DMS153 treated with DMSO at 0.1 percent for 48 hours (cell line): ENCODE measurements at regions not wholly inside any gene's neighbourhood (a gene's known extent, or its start where the extent isn't known, plus 50 kb on each side); places are given as distances from the start of the nearest gene placed in this dataset.

ENCODE experiments used
- DNase-seq: peaks from one replicate; lab custom pipeline; 2025; ENCODE audit not compliant: unreplicated experiment; lab: John Stamatoyannopoulos, UW

DNA sequence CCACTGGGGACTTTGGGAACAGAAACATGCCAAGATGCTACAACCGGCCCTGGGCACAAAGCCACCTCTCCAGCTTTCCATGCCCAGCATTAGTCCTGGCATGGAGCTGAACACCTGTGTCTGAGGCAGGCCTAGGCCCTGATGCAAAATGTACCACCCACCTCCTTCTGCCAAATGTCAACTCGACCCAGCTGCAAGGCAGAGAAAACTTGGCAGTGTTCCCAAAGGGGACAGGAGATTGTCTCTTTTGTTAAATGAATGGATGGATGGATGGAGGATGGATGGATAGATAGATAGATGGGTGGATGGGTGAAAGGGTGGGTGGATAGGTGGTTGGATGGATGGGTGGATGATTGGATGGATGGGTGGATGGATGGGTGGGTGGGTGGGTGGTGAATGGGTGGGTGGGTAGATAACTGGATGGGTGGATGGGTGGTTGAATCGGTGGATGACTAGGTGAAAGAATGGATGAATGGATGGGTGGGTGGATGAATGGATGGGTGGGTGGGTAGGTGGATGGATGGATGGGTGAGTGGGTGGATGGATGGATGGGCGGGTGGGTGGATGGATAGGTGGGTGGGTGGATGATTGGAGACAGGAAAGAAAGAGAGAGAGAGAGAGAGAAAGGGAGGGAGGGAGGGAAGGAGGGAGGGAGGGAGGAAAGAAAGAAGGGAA lies 73.4 kb upstream of the TNRC6C start:
- DNase-seq = peak; percentile 3

DNA sequence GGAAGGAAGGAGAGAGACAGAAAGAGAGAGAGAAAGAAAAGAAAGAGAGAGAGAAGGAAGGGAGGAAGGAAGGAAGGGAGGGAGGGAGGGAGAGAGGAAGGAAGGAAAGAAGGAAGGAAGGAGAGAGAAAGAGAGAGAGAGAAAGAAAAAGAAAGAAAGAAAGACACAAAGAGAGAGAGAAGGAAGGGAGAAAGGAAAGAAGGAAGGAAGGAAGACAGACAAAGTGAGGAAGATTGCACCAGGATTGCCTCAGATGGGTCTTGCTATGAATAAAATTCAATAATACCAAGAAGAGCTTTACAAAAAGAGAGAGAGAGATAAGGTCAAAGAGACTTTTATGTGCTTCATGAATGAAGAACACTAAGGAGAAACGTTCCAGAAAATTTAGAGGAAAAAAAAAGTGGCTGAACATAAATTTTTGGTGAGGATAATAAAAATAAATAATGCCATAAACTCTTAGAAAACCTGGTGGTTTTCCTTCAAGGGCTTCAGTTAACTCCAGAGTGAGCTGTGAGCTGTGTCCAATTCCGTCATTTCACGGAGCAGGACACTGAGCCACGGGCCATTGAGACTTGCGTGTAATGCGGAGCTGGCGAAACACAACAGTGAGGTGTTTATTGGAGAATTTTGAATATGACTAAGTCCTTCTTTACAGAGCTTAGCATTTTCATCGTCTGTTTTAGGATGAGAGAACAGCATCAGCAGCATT lies 72.7 kb upstream of the TNRC6C start:
- no peak for DNase-seq

DNA sequence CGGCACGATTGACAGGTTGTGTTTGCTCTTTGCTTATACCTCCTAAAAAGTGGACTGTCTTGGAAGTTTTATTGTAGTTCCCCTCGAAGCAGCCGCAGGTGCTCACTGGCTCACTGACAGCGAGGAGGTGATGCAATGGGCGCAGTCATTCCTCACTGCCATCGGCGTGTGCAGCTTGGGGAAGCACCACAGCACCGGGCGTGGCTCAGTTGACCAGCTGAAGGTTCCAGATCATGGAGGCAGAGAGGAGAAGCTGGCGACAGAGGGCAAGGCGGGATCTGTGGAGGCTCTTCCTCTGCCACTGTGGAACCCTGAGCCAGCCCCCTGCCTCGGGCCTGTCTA lies 72.1 kb upstream of the TNRC6C start:
- DNase-seq = no peak

DNA sequence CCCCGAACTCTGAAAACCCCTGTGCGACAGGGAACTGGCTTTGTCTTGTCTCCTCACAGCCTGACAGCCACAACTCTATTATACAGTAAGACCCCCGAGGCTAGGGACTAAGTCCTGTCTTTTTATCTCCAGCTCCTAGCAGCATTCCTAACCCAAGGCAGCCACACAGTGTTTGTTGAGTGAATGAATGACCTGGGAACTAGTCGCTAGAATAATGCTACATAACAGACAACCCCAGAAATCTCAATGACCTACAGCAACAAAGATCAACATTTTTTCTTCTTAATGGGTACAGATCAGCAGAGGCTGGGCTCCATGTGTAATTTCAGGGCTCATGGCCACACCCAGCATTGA lies 71.4 kb upstream of the TNRC6C start:
- no peak for DNase-seq

- peak; percentile 23 for DNase-seq
Observed at GRCh38 chr17:77887464-77888241, 70.8 kb upstream of the TNRC6C start.

GRCh38 chr17:77888242-77889134 lies 70.0 kb upstream of the TNRC6C start:
- no peak for DNase-seq

- no peak for DNase-seq
Observed at GRCh38 chr17:77889135-77889505, 69.4 kb upstream of the TNRC6C start.

DNA sequence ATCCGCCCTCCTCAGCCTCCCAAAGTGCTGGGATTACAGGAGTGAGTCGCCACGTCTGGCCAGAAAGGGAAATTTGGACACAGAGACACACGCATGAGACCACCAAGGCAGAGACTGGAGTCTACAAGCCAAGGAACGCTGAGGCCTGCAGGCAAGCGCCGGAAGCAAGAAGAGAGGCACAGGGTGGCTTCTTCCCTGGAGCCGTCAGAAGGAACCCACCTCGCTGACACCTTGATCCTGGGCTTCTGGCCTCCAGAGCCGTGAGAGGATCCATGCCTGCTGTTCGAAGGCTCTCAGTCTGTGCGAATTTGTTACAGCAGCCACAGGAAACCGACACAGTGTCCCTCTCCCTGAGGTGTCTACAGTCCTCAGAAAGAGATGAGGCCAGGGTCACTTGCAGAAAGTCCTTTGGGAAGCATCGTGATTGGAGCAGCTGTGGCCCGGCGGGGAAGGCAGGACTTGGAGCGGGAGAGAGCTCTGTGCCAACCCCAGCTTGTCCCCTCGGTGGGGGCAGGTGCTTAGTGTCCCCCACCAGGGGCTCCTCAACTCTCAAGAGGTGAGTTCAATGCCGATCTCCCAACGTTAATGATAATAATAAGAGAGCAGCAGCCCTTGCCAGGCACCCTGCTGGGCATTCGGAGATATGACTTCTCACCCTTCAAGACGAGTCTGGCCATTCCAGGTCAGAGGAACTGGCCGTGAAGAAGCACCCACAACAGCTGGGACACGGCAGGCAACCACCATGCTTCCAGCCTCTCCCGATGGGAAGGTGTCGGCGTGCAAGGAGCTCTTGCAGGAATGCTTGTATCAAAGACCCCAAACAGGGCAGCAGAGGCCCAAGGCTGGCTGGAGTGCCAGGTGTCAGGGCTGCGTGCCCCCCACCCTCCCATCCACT lies 68.4 kb upstream of the TNRC6C start:
- DNase-seq = no peak

DNA sequence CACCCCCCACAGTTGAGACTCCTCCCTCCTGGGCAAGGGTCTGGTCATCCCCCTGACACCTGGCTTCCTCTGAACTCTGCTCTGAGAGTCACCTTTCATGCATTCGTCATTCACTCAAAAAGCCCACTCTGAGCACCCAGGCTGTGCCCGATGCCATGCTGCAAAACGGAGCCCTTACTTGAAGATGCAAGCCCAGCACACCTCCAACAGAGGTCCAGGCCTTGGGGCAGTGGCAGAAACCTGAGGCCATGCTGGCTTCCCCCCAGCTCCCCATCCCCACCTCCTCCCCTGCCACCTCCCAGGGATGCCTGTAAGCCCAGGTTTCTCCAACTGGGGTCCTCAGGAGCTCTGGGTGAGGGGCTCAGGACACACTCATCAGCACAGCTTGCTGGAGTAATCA lies 67.7 kb upstream of the TNRC6C start:
- no peak for DNase-seq

DNA sequence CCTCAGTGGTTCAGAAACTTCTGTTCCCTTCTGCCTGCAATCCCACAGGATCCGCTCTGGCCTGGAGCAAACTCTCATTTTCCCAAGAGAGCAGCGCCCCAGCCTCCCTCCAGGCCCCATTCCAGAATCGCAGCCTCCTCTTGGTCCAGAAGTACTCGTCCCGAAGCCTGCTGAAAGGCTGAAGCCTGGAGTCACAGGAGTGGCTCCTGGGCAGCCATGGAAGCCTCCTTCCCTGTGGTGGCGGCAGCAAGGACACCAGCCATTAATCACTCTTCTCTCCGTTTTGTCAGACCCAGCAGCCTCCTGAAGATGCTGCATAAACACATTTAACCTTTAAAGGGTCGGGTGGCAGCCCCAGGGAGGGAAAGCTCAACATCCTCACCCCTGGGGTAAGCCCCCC lies 66.9 kb upstream of the TNRC6C start:
- no peak for DNase-seq

- no peak for DNase-seq
Observed at GRCh38 chr17:77892031-77892430, 66.5 kb upstream of the TNRC6C start.

DNA sequence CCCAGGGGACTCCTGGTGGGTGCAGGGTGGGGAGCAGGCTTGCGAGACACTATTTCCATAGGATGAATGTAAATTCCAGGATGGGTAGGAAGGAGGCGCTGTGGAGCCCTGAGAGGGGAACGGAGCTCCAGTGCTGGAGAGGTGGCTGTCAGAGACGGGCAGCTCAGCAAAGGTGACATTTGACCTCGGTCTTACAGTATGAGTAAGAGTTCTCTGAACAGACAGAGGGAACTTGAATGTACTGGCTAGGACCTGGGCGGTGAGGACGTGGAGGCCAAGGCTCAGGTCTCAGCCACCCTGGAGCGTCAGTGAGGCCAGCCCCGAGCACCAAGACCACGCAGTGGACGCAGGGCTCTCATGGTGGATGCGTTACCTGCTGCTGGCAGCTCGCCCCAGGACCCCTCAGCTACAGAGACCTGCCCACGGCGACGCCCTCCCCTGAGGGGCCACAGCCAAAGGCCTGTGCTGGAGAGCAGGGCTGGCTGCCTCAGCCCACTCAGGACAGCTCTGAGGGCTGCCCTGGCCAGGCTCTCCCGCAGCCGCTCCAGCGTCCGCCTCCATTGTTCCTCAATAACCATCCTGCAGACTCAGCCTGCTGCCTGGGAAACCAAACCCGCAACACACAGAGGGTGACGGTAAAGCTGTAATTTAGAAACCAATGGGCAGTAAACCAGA lies 65.9 kb upstream of the TNRC6C start:
- no peak for DNase-seq

DNA sequence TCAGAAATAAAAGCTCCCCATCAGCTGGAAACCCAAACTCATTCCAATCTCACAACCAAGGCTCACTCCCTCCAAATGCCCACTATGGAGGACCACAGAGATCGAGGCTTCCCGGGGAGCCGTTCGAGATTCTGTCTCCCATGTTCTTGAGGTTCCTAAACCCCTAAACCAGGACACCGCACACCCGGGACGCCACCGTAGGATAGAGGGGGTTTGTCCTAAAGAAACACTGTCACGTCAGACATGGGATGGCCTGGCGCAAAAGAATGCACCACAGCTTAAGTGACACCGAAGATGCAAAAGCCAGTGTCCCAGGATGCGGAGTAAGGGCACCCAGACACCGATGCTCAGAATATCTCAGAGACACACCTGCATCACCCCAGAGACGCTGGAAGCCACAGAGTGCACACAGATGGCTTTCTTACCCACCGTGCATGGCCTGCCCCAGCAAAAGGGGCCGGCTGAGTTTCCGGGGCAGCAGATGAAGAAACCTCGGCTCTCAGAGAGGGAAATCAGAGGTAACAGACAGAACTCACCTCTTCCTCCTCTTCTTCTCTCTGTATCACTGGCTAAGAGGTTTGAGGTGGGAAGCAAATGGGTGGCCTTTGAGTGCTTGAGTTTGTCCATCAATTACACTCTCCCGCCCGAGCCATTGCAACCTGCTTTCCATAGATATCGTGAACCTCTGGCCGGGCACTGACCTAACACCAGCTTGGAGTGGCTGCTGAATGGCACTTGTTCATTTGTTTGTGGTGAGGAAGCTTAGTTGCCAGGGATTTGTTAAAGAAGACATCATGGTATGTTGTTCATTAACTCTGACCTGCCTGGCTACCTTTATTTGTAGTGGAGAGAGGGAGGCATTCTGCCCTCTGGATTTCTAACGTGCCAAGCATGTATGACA lies 65.1 kb upstream of the TNRC6C start:
- no peak for DNase-seq

- DNase-seq = no peak
Observed at GRCh38 chr17:77894126-77894956, 64.2 kb upstream of the TNRC6C start.

GRCh38 chr17:77897741-77898301 lies 60.7 kb upstream of the TNRC6C start:
- no peak for DNase-seq

- DNase-seq = no peak
Observed at GRCh38 chr17:77898521-77899434, 59.7 kb upstream of the TNRC6C start.

DNA sequence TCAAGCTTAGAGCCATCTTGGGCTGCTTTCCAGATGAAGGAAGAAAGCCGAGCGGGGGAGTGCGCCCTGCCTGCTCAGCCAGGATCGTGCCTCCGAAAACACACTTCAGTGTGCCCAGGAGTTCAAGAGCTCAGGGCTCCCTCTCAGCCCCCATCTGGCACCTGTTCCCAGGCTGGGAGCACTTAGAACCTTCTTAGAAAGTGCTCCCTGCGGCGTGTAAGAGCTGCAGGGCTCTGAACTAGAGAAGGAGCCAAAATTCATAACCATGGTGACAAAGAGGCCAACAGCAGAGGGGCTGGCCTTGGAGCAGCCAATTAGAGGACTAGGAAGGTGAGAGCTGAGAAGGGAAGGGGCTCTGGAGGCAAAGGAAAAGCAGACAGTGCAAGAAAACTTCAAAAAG lies 59.0 kb upstream of the TNRC6C start:
- no peak for DNase-seq
